Right cardiac atrium (tissue), 5 donors: ENCODE measurements at regions not wholly inside any gene's neighbourhood (a gene's known extent, or its start where the extent isn't known, plus 50 kb on each side); places are given as distances from the start of the nearest gene placed in this dataset.
"Not testable (repeated sequence)": the region's sequence is repeated elsewhere in the genome, so short reads cannot be mapped to it uniquely, and the experiment has no call there.

Experiments used
- ATAC-seq, 2 donors: fragments of 200-7000 bp; cut with Tn5 transposase; one replicate each; pipeline versions ENCODE4 v1.8.0 to v1.9.1; 2020; ENCODE audit warnings: moderate library complexity in 2 of 2, mild to moderate bottlenecking in 1 of 2
- DNase-seq, 3 donors: peaks; one replicate each; pipeline ENCODE4 v3.0.0-alpha.2; 2020
- H3K27ac ChIP-seq: one replicate; pipeline ENCODE4 v1.5.1; 2013; ENCODE audit warnings: mild to moderate bottlenecking, low read length, control low read depth, moderate library complexity
- H3K27me3 ChIP-seq: one replicate; pipeline ENCODE4 v1.6.1; 2013; ENCODE audit not compliant: control insufficient read depth, insufficient read depth
- H3K4me1 ChIP-seq: one replicate; pipeline ENCODE4 v1.6.1; 2013; ENCODE audit warnings: low read length; ENCODE audit not compliant: control insufficient read depth, insufficient read depth
- H3K4me3 ChIP-seq: one replicate; pipeline ENCODE4 v1.5.1; 2013; ENCODE audit warnings: low read length, control low read depth
- H3K9me3 ChIP-seq: one replicate; pipeline ENCODE4 v1.6.1; 2013; ENCODE audit warnings: low read length; ENCODE audit not compliant: control insufficient read depth
- WGBS: extraction: QIAGEN DNeasy Blood & Tissue Kit; methylation state at CpG from one replicate; pipeline ENCODE4 v1.1.7; 2013; 5-methylcytosine and 5-hydroxymethylcytosine counted together
- intact Hi-C, 4 donors: fragments of 100-400 bp; cut with DNase I; formaldehyde crosslinking; loops; one replicate each; pipeline versions ENCODE4 v1.11.0 to v1.14.0; 2022 to 2023
- donor health status: healthy with polysubstance abuse.
- donor health status: DM: no; HTN: yes; CAD: no.
- donor health status: DM: no; HTN: no; CAD: no.
- donor health status: DM: no; HTN: yes; CAD: no; lungs with severe emphysema.
- donor health status: DM: yes; HTN: yes; CAD: no.

- Histone ChIP-seq H3K27me3 (no peaks in the 10 kb centered on the region), H3K9me3 (no peaks in the 10 kb centered on the region), H3K4me1 (no peaks in the 10 kb centered on the region), H3K4me3 (no peak overlapping the region), H3K27ac (no peak overlapping the region)
- WGBS = 74% methylated on average over 4 of the region's 4 CpGs
- intact Hi-C loops = no loop called here
- ATAC-seq (no peak), DNase-seq (no peak)
These were observed 467.0 kb downstream of the CDH10 start for GRCh38 chr5:24177821-24178220.

GRCh38 chr5:24183981-24184380 is 460.8 kb downstream of the CDH10 start:
- Histone ChIP-seq H3K27me3 (no peaks in the 10 kb centered on the region), H3K4me1 (no peaks in the 10 kb centered on the region), H3K9me3 (no peaks in the 10 kb centered on the region), H3K27ac (no peak overlapping the region), H3K4me3 (no peak overlapping the region)
- intact Hi-C loops = no loop called here
- DNase-seq (no peak), ATAC-seq (no peak)
- 82% methylated on average over 2 of the region's 2 CpGs for WGBS

DNA sequence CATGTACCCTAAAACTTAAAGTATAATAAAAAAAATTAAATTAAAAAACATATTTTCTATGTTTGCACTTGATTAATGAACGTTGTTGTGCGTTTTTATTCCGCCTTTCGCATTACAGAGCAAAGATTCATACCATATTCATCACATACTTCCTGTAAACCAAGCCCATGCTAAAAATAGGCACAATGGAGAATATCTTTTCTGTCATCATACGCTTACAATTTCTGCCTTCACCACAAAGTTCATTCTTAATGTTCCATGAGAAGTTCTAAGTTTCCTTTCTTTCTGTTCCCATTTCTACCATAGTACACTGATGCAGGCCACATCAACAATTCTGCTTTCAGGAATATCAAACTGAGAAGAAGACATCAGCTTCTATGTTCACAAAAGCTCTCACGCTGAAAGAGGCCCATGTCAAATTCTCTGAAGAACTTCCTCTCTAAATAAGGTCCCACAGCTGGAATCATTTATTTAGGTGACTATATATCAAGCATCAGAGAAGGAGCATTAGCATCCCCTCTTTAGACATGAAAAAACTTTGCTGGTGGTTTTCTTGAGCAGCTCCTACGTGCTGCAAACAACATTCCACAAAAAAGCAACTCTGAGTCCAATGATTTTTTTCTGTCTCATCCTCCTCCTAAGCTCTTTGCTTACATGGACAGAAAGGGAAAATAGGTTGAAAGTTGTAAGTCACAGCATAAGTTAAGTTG is 456.4 kb downstream of the CDH10 start:
- no peak overlapping the region for H3K4me3 ChIP-seq
- no peaks in the 10 kb centered on the region for H3K4me1 ChIP-seq
- ATAC-seq (no peak), DNase-seq (no peak)
- H3K27me3 ChIP-seq = no peaks in the 10 kb centered on the region
- no peak overlapping the region for H3K27ac ChIP-seq
- intact Hi-C loops = no loop called here
- peaks cover 1% of the 10 kb centered on the region for H3K9me3 ChIP-seq
- 77% methylated on average over 7 of the region's 7 CpGs for WGBS

DNA sequence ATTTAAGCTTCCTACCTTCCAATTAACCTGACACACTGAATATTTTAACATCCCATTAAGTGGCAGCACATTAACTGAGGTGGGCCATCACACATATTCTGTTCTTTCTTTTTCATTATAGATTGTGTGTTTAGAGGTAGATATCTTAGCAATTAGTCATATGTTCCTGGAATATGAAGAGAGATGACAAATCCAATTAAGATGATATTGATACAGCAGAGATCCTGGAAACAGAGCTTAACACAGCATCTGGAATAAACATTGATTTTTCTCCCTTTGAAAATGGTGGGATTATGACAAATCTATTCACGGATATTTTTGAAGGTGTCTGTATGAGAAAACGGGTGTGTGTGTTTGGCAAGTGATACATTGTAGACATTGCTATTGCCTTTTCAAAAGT is 448.0 kb downstream of the CDH10 start:
- Histone ChIP-seq H3K4me3 (no peak overlapping the region), H3K27me3 (no peaks in the 10 kb centered on the region), H3K27ac (no peak overlapping the region), H3K4me1 (no peaks in the 10 kb centered on the region), H3K9me3 (peaks cover 3% of the 10 kb centered on the region)
- DNase-seq (no peak), ATAC-seq (no peak)
- intact Hi-C loops = no loop called here
- WGBS = 80% methylated on average over 2 of the region's 2 CpGs

DNA sequence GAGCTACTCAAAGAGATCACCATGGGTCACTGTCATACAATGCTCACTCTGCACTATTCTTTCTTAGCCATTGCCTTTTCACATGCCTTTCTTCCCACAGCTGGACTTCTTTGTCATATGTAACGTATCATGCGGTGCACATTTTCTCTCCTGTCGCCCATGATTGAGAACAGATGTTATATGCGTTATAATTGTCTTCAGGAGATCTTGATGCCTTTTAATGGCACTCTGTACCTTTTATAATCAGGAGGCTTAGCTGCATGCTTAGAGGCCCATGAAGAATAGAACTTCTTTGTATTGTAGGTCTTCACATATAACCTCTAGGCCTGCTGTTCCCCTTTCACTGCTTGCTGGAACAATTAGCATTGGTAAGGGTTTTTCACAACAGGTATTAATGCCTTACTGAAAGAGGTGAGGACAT is 436.1 kb downstream of the CDH10 start:
- Histone ChIP-seq H3K9me3 (no peaks in the 10 kb centered on the region), H3K27me3 (no peaks in the 10 kb centered on the region), H3K27ac (no peak overlapping the region), H3K4me1 (no peaks in the 10 kb centered on the region), H3K4me3 (no peak overlapping the region)
- DNase-seq (no peak), ATAC-seq (no peak)
- intact Hi-C loops = no loop called here
- WGBS = 44% methylated on average over 4 of the region's 4 CpGs

DNA sequence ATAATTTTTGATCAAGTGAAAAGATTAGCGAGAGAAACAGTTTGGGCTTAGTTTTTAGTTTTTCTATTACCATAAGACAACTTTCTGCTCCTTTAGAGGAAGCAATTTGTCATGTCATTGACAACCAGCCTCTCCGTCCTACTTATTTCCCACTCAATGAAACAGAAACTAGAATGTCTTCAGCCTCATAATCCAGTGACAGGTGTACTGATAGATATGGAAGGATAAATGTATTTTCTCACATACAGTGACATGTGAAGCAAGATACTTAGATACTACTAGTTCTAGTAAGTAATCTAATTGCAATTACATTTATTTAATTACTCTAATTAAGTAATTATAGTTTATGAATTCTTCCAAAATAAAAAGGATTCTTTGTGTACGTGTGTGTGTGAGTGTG is 429.7 kb downstream of the CDH10 start:
- Histone ChIP-seq H3K27ac (no peak overlapping the region), H3K4me3 (no peak overlapping the region), H3K9me3 (no peaks in the 10 kb centered on the region), H3K4me1 (no peaks in the 10 kb centered on the region), H3K27me3 (no peaks in the 10 kb centered on the region)
- intact Hi-C loops = no loop called here
- no peak for DNase-seq
- WGBS = 74% methylated on average over 3 of the region's 3 CpGs
- no peak for ATAC-seq

GRCh38 chr5:24222876-24223275 is 421.9 kb downstream of the CDH10 start:
- WGBS = 42% methylated on average over 2 of the region's 2 CpGs
- intact Hi-C loops = no loop called here
- no peak overlapping the region for H3K4me3 ChIP-seq
- no peak for DNase-seq
- ATAC-seq = no peak
- H3K27ac ChIP-seq = no peak overlapping the region
- H3K4me1 ChIP-seq = no peaks in the 10 kb centered on the region
- H3K27me3 ChIP-seq = no peaks in the 10 kb centered on the region
- H3K9me3 ChIP-seq = no peaks in the 10 kb centered on the region

GRCh38 chr5:24225051-24225450 is 419.7 kb downstream of the CDH10 start:
- no peak for ATAC-seq
- Histone ChIP-seq H3K27ac (no peak overlapping the region), H3K27me3 (no peaks in the 10 kb centered on the region), H3K9me3 (no peaks in the 10 kb centered on the region), H3K4me1 (no peaks in the 10 kb centered on the region), H3K4me3 (no peak overlapping the region)
- intact Hi-C loops = no loop called here
- DNase-seq = no peak

- no peaks in the 10 kb centered on the region for H3K4me1 ChIP-seq
- DNase-seq (no peak), ATAC-seq (no peak)
- no peak overlapping the region for H3K27ac ChIP-seq
- H3K4me3 ChIP-seq = no peak overlapping the region
- WGBS = 56% methylated on average over 1 of the region's 1 CpG
- H3K9me3 ChIP-seq = no peaks in the 10 kb centered on the region
- no peaks in the 10 kb centered on the region for H3K27me3 ChIP-seq
- intact Hi-C loops = no loop called here
These were observed 418.3 kb downstream of the CDH10 start for GRCh38 chr5:24226479-24226878.

DNA sequence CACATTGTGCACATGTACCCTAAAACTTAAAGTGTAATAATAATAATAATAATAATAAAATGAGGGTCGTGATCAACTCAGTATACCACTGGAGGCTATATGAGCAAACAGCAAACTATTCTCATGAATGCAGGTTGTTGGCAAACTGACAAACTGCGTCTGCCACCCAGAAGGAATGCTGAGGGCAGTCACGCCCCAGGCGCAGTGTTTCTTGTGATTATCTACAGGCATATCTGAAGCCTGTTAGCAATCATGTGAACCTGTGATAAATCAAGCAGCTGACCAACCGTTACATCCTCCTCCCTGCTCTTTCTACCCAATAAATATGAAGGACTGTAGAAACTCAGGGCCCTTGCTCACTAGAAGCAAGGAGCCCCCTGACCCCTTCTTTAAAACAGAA is 416.9 kb downstream of the CDH10 start:
- ATAC-seq, H3K4me1 ChIP-seq, H3K27ac ChIP-seq, H3K27me3 ChIP-seq, intact Hi-C loops, H3K9me3 ChIP-seq, H3K4me3 ChIP-seq: not testable (repeated sequence)
- WGBS = 66% methylated on average over 5 of the region's 5 CpGs
- peak in 1 of 3 donors; percentile 11 for DNase-seq

DNA sequence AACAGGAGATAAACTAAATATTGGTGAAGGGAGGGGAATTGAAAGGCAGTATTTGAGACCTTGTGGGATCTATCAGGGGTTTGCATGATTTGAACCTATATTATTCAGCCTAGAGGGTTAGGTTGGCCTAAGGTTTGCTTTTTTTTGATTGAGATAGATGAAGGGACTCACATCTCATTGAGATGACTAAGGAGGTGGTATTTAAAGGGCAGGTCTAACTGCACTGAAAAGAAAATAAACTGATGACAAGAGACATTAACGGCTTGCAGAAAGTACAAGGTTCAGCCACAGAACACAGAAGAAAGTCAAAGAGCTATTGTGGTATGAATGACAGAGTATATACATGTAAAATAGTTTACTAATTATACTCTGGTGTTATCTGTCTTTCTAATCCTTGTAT is 412.7 kb downstream of the CDH10 start:
- WGBS = 56% methylated on average over 1 of the region's 1 CpG
- ATAC-seq (no peak), DNase-seq (no peak)
- H3K27me3 ChIP-seq = no peaks in the 10 kb centered on the region
- H3K9me3 ChIP-seq = no peaks in the 10 kb centered on the region
- intact Hi-C loops = loop anchor here in 1 of 4 donors (10.0 kb wide), 1 partner anchor 413 kb away; the partner anchor contains the start of gene CDH10
- no peaks in the 10 kb centered on the region for H3K4me1 ChIP-seq
- H3K27ac ChIP-seq = no peak overlapping the region
- no peak overlapping the region for H3K4me3 ChIP-seq
